Activated CD4-positive, alpha-beta T cell treated with anti-CD3 and anti-CD28 coated beads, Interleukin-2, amount 50 U/mL, for 16 hours (primary cell): ENCODE measurements at regions not wholly inside any gene's neighbourhood (a gene's known extent, or its start where the extent isn't known, plus 50 kb on each side); places are given as distances from the start of the nearest gene placed in this dataset.

ENCODE experiments used
- DNase-seq: peaks from one replicate; pipeline ENCODE4 v3.0.0-alpha.2; 2020

GRCh38 chr10:7507887-7508726, 97.3 kb upstream of the SFMBT2 start:
- DNase-seq = peak; percentile 73

- DNase-seq = no peak
Measured at GRCh38 chr10:7506571-7506970, 95.7 kb upstream of the SFMBT2 start.

GRCh38 chr10:7505196-7505595, 94.4 kb upstream of the SFMBT2 start:
- no peak for DNase-seq

GRCh38 chr10:7503190-7503589, 92.4 kb upstream of the SFMBT2 start:
- DNase-seq = no peak

GRCh38 chr10:7501157-7501556, 90.3 kb upstream of the SFMBT2 start:
- DNase-seq = no peak

- no peak for DNase-seq
Measured at GRCh38 chr10:7498111-7498510, 87.3 kb upstream of the SFMBT2 start.

- no peak for DNase-seq
Measured at GRCh38 chr10:7493996-7494395, 83.2 kb upstream of the SFMBT2 start.

GRCh38 chr10:7492660-7493046, 81.8 kb upstream of the SFMBT2 start:
- peak; percentile 36 for DNase-seq

GRCh38 chr10:7491949-7492659, 81.3 kb upstream of the SFMBT2 start:
- peak; percentile 49 for DNase-seq

GRCh38 chr10:7491230-7491629, 80.4 kb upstream of the SFMBT2 start:
- no peak for DNase-seq

- no peak for DNase-seq
Measured at GRCh38 chr10:7488418-7488829, 77.6 kb upstream of the SFMBT2 start.

- no peak for DNase-seq
Measured at GRCh38 chr10:7487528-7487927, 76.7 kb upstream of the SFMBT2 start.

- no peak for DNase-seq
Measured at GRCh38 chr10:7486528-7486927, 75.7 kb upstream of the SFMBT2 start.

- no peak for DNase-seq
Measured at GRCh38 chr10:7485799-7486198, 75.0 kb upstream of the SFMBT2 start.

- no peak for DNase-seq
Measured at GRCh38 chr10:7485244-7485556, 74.4 kb upstream of the SFMBT2 start.

- DNase-seq = peak; percentile 89
Measured at GRCh38 chr10:7484456-7485243, 73.8 kb upstream of the SFMBT2 start.

GRCh38 chr10:7483848-7484247, 73.0 kb upstream of the SFMBT2 start:
- peak; percentile 13 for DNase-seq

GRCh38 chr10:7482992-7483391, 72.2 kb upstream of the SFMBT2 start:
- DNase-seq = no peak

GRCh38 chr10:7481368-7481765, 70.5 kb upstream of the SFMBT2 start:
- no peak for DNase-seq

- no peak for DNase-seq
Measured at GRCh38 chr10:7480742-7481367, 70.0 kb upstream of the SFMBT2 start.

- DNase-seq = no peak
Measured at GRCh38 chr10:7479861-7480598, 69.2 kb upstream of the SFMBT2 start.

- DNase-seq = no peak
Measured at GRCh38 chr10:7478727-7479457, 68.1 kb upstream of the SFMBT2 start.
